GM08714 (cell line): ENCODE measurements at regions not wholly inside any gene's neighbourhood (a gene's known extent, or its start where the extent isn't known, plus 50 kb on each side); places are given as distances from the start of the nearest gene placed in this dataset.
"Not testable (repeated sequence)": the region's sequence is repeated elsewhere in the genome, so short reads cannot be mapped to it uniquely, and the experiment has no call there.

Experiments used
- H3K4me3 ChIP-seq: fragments of 200-500 bp; sonication (Bioruptor generic); 2 replicates; pipeline ENCODE4 v1.5.1; 2014; ENCODE audit warnings: mild to moderate bottlenecking, low read length, inconsistent platforms

DNA sequence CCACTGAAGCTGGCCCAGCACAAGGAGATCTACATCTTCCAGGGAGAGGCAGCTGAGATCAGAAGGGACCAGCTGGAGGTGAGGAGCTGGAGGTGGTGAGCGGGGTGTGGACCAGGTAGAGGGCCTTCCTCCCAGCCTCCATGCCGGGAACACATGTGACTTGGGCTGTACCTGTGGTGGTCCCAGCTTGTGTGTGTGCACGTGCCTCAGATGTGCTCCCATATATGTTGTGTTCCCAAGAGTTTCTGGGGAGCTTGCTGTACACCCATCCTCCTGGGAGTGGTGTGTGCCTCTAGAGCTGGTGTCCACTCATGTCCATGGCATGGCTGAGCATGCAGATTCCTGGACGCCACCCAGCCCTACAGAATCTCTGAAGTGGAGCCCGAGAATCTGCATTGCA lies 183.7 kb upstream of the AKAP13 start:
- not testable (repeated sequence) for H3K4me3 ChIP-seq

DNA sequence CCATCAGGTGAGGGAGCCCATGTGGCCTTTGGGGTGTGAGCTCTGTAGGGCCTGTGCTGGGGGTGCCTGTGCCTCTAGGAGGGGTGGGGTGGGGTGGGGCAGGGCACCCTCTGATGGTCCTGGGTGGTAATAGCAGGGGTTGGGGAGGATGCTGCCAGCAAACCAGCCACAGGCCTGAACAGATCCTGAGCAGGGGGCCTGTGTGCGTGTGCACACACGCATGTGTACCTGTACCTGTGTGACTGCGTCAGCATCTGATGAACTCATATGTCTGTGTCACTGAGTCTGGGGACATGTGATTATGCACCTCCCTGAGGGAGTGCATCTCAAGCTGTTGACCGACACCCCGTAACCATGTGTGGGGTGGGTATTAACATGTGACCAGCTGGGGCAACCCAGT lies 182.8 kb upstream of the AKAP13 start:
- H3K4me3 ChIP-seq = not testable (repeated sequence)

DNA sequence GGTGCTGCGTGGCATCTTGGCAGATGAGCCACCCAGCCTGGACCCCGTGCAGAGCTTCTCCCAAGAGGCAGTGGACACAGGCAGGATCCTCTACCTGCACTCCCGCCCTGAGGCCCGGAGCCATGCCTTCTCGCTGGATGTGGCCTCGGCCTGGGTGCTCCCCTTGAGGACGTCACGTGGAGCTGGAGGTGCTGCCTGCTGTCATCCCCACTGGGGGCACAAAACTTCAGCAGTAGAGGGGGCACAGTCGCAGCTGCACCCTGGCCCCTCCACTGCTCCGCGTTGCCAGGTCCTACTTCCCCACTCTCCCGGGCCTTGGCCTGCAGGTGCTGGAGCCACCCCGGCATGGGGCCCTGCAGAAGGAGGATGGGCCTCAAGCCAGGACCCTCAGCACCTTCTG lies 182.0 kb upstream of the AKAP13 start:
- not testable (repeated sequence) for H3K4me3 ChIP-seq

DNA sequence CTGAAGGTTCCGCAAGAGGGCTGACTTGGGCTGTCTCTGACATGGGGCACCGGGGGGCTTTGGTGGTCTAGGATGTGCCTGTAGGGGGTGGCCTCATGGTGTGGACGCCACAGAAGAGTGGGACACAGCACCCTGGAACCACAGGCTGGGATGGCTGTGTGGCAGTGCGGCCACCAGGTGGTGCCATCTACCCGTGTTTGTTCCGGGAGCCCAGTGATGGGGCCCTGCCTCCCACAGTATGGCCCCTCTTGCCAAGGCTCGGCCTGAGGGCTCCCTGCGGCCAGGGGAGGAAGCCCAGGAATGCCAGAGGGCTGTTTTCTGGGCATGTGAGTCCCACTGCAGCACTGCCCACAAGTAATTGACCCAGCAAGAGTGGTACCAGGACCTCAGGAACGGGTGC lies 180.2 kb upstream of the AKAP13 start:
- H3K4me3 ChIP-seq = not testable (repeated sequence)

DNA sequence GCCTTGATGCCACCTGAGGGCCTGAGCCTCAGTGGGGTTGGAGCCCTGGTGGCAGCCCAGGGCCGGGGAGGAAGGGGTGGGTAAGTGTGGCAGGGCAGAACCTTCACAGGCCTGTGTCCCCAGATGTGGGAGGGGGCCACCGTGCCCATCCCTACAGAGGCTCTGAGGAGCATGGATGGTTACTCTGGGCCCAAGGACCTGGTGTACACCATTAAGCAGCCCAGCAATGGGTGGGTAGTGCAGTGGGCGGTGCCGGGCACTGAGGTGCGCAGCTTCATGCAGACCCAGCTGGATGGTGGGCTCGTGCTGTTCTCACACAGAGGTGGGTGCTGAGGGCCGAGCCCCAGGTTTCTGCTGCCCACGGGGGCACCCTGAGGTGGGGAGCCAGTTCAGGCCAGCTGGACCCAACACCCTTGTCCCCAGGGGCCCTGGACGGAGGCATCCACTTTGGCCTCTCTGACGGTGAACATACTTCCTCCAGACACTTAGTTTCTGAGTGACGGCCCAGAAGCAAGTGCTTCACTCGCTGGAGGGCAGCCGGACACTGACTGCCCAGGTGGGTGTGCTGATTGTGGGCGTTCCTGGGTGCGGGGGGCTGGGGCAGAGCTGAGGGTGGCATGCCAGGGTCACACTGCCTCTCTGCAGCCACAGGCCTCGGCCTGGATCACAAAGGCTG lies 179.1 kb upstream of the AKAP13 start:
- not testable (repeated sequence) for H3K4me3 ChIP-seq

DNA sequence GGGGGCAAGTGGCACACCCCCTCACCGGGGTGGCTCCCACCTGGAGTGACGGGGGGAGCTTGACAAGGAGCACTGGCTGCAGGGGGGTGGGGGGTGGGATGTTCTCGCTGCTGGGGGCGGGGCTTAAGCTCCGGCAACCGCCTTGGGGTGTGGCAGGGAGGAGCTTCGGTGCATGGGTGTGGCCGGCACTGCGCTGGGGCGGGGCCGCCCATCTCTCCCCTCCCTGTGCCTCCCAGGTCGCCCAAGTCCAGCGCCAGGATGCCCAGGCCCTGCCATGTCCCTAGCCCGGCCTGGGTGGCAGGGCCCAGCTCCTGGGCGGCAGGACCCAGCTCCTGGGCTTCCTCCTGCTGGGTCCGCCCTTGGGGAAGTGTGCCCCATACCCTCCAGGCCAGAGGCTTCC lies 175.9 kb upstream of the AKAP13 start:
- H3K4me3 ChIP-seq = not testable (repeated sequence)

DNA sequence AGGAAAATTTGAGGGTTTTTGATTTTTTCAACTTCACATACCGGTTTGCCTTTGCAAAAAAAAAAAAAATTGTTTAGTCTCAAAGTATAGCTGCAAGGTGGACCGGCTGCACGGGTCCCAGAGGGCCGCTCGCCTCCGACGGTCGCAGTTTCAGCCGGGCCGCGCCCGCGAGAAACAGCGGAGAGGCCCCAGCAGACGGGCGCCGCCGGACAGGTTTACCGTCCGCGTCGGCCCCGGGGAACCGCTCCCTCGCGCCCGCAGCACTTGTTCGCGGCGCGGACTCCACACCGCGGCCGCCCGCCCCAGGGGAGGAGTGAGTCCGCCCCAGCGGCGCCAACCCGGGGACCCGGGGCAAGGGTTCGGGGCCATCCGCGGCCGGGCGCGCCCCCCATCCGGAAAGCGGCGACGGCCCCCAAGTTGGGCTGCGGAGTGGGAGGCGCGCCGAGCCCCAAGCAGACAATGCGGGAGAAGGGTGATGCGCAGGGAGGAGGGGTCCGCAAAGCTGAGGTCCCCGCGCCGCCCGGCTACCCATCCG lies 146.5 kb upstream of the AKAP13 start:
- peak overlapping the region; percentile 56; the same call in 1 of the 2 replicates for H3K4me3 ChIP-seq

DNA sequence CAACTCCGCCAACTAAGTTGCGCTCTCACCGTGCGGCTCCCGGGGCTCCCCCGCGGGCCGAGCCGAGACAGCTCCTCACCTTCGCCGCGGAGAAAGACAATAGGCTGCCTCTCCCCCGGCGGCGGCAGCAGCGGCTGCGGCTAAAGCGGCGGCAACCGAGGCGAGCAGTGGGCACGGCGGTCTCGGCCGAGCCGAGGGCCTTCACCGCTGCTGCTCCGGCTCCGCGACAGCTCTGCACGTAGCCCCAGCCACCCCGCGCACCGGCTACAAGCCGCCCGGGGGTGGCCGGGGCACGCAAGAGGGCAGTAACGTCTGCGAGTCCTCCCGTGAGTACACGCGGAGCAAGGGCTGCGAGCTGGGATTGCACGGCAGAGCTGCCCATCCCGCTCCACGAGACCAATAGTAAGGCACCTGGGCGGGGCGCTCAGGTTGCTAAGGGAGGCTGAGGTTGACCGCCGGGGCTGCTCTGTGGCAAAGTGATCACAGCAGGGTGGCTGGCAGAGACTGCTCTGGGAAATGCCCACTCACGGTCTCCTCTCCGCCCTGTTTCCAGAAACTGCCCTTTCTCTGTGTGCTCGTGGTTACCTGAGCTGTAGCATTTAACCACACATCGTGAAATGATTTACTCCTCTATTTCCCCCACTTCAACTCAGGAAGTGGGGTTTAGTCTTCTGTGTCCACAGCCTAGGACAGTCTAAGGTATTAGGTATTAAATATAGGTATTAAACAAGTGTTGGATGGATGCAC lies 145.8 kb upstream of the AKAP13 start:
- H3K4me3 ChIP-seq = not testable (repeated sequence)

DNA sequence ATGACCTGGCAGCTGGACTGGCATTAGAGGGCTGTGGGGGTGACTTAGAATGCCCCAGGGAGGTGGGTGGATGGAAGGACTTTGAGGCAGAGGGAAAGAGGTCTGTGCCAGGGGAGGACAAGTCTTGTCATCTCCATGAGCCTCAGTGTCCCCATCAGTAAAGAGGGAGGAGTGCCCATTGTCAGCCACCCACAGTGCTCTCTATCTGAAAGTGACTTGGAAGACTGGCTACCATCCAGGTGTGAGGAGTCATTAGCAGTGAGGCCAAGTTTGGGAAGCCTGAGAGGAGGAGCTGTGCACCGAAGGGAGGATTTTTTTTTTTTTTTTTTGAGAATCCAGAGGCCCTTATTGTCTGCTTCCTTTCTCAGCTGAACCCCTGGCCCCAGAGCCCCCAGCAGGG lies 136.3 kb upstream of the AKAP13 start:
- not testable (repeated sequence) for H3K4me3 ChIP-seq

DNA sequence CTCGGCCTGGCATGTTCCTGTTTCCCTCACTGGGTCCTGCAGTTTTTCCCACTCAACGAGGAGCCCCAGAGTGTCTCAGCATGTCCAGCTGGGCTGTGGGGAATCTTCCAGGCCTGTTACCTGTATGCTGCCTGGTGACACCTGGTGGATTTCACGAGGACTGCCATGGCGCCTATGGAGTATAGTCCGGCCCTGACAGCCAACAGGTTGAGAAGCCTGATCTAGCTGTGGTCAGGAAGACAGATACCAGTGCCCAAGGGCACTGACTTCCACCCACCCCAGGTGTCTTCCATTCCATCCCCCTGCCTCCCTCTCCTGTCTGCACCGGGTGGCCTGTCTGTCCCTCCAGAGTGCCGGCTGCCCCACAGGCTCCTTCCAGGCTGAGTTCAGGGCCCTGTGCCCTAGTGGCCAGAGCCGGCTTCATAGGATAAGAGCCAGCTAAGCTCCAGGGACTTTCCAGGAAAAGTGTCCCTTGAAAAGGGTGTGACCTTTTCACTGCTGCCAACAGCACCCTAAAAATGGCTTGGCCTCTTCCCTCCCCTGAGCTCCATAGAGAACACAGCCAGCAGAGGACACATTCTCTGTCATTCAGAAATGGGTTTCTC lies 129.4 kb upstream of the AKAP13 start:
- H3K4me3 ChIP-seq = not testable (repeated sequence)

DNA sequence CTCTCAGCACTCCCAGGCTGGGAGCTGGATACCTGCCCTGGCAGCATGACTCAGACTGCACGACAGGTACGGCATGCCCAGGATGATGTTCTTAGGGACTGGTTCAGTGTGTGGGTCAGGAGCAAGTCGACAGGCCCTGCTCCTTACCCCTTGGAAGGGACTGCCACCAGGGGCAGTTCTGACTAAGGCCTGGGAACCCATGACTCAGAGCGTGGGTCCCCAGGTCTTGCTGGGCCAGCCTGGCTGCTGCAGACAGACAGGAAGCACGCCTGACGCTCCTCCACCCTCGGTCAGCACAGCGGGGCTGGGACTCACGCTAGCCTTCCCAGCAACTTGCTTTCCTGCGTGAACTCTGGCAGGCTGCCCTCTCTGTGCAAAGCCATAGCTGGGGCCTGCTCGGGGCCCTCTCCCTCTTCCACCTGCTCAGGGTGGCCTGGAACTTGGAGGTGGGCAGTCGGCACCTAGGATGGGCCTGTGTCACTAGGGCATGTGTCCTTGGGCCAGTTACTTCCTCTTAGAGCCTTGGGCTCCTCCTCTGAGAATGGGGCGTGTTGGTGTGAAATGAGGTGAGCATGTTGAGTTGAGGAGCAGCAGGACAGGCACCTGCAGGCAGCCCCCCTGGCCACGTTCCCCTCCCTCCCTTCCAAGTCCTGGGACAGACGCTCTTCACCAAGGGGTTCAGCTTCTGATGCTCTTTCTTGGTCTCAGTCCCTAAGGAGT lies 127.0 kb upstream of the AKAP13 start:
- H3K4me3 ChIP-seq = not testable (repeated sequence)

DNA sequence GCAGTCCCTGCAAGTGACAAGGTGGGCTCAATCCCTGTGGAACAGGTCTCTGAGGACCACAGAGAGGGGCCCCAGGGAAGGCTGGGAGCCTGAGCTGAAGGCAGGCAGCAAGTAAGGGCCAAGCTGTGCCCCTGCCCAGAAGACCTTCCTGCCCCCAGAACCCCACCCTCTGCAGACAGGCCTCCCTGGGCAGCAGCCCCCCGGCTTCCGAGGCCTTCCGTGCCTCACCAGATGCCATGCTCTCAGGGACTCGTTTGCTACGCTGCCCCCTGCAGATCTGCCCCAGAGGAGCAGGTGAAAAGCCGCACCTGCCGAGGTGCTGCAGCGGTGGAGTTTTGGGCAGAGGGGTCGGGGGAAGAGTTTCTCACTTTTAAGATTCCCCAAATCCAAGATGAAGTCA lies 125.4 kb upstream of the AKAP13 start:
- not testable (repeated sequence) for H3K4me3 ChIP-seq

DNA sequence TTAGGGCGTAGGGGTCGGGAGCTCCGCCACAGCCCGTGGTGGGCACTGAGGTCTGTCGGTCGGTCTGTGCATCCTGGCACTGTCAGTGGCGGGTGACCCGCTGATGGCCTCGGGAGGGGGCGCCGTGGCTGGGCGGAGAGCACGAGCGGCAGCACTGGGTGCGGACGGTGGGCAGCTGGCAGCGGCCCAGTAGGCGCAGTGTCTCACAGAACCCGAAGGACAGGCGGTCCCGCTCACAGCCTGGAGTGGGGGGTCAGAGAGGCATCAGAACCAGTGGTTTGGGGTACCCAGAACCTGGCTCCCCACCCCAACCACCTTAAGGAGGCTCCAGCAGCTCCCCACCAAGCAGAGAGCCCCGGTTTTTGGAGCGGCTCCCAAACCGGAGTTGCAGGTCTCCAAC lies 124.9 kb upstream of the AKAP13 start:
- not testable (repeated sequence) for H3K4me3 ChIP-seq

DNA sequence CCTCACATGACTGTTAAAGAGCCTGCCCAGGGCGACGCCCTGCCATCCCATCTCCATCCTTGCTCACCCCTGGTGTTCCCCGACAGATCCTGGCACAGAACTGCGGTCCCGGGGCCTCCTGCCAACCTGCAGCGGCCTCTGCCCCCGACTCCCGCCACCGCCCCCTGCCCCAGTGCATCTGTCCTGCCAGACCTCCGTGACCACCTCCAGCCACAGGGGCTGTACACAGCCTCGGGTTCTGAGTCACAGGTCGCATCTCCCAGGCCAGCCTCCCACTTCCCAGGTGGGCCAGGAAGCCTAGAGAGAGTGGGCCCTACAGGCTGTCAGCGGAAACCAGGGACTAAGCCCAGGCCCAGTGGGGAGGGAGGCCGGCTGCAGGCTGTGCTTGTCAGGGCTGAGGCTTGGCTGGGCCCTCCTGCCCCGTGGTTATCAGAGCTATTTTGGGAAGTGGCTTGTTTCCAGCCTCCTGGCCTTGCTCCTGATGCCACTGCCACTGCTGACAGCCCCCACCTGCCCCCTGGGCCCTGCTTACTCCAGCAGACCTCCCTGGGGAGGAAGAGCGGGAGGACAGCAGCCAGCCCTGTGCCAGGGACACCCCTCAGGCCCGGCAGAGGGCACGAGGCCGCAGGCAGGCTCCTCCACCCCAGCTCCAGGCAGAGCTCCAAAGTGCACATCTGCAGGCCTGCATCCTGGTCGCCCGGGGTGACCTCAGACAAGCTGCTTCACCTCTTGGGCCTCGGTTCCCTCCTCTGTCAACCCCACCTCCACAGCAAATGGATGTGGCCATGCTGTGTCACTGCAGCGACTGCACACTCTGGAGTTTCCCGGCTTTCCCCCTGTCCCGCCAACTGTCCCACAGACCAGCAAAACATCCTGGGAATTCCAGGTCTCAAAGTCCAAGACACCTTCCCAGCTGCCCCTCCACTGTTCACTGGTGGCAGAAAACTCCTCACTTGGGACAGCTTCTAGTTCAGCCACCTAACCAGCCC lies 124.1 kb upstream of the AKAP13 start:
- H3K4me3 ChIP-seq = not testable (repeated sequence)

DNA sequence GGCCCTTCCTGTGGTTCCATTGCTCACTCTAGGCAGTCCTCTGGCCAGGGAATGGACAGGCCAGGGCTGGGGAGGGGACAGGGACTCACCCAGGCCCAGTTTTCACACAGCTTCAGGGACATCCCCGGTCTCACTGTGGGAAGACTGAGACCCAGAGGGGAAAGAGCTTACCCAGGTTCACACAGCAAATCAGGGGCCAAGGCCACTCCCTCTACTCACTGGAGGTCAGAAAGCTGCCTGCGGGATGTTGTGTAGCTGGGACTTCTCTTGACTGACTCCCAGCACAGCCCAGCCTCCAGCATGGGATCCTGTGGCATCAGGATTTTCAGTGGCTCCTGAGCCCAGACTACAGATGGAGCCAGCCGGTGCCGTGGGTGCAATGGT lies 122.3 kb upstream of the AKAP13 start:
- H3K4me3 ChIP-seq = not testable (repeated sequence)

DNA sequence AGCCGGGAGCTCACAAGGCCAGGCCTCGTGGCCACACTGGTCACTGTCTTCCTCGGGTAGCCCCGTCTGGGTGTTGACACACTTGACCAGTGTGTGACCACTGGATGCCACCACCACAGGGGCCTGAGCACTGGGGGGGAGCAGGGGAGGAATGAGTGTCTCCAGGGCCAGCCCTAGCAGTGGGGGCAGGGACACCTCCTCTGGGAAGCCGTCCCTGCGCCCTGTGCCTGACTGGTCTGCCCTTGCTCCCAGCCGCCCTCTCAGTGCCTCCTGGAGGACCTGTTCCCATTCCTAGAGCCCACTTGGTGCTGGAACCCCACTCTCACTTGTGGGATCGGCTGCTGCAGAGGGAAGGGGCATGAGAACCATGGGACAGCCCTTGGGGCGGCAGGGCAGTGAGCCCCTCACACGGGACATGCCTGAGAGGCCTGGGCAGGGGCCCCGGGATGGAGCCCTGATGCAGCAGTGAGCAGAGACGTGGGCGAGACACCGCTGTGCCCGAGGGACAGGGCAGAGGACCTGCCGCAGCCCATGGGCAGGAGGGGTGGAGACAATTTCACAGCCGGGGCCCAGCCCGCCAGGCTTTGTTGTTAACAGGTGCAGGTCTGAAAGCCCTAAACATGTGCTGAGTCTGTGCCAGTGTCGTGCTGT lies 121.7 kb upstream of the AKAP13 start:
- not testable (repeated sequence) for H3K4me3 ChIP-seq

DNA sequence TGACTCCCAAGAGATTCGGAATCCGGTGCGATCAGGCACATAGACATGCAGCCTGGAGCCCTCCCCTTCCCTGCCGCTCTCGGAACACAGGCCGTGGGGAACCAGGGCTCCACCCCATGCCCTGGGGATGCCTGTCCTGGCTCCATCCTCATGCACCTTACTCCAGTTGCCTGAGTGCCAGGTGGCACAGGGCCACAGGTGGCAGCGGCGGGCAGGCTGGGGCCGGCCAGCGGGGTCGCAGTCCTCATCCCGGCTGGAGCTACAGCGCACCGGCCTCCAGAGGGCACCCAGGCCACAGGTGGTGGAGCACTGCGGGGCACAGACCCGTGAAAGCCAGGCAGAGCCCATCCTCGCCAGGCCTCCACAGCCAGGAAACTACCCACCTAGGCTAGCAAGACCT lies 119.9 kb upstream of the AKAP13 start:
- not testable (repeated sequence) for H3K4me3 ChIP-seq

DNA sequence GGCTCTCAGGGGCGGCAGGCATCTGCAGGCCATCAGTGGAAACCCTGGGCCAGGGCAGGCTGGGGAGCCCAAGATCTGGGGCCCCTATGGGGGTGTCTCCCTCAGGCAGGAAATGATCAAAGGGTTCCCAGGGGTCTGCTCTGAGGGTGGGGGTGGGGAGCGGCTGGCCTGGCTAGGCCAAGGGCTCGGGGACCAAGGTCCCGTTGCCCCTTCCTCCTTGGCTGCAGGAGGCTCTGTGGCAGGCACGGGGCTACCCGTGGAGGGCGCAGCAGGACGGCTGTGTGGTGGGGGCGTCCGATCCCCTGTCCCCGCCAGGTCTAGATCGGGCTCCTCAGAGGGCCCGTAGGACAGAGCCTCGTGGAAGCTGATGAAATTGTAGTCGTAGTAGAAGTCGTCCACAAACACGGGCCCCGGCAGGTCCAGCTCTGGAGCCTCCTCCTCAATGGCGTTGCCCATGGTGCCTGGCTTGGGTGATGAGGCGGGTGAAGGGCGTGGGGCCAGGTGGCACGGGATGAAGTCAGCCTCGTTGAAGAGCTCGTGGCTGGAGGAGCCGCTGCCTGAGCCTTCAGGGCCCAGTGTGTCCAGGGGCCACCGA lies 117.8 kb upstream of the AKAP13 start:
- not testable (repeated sequence) for H3K4me3 ChIP-seq

DNA sequence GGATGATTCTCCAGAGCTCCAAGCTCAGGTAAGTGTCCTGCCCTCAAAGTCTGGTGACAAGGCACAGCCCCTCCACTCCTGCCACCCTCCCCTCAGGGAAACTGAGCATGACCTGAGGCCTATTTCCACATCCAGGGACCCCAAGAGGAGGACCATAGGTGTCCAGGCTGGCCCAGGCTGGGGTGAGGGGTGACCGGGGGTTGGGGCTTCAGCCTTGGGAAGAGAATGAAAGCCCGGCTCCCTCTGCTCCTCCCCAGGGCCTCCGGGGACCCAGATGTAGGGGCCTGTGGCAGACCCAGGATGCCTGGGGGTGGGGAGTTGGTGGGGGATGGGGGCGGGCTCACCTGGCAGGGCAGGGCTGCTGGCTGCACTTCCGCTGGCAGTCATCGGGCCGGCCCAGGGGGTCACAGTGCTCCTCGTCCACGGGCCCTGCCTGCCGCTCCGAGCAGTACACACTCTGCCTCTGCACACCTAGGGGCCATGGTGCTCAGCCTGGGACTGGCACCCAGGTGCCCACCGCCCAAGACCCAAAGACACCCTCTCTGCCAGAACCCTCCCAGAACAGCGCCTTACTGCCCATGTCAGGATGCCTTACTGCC lies 116.5 kb upstream of the AKAP13 start:
- H3K4me3 ChIP-seq = not testable (repeated sequence)
